MM.1S (cell line): ENCODE measurements at regions not wholly inside any gene's neighbourhood (a gene's known extent, or its start where the extent isn't known, plus 50 kb on each side); places are given as distances from the start of the nearest gene placed in this dataset.
"Not testable (repeated sequence)": the region's sequence is repeated elsewhere in the genome, so short reads cannot be mapped to it uniquely, and the experiment has no call there.

ENCODE experiments used
- DNase-seq: peaks from one replicate; pipeline ENCODE4 v3.0.0-alpha.2; 2015
- H2AFZ ChIP-seq: fragments of 300-600 bp; sonication (generic); 2 replicates; pipeline ENCODE4 v1.6.0; 2016; ENCODE audit warnings: antibody characterized with exemption, low read length
- H3F3A ChIP-seq: fragments of 300-600 bp; sonication (generic); 2 replicates; pipeline ENCODE4 v1.6.1; 2016; ENCODE audit warnings: mild to moderate bottlenecking, antibody characterized with exemption, low read length, moderate library complexity, mixed read lengths; ENCODE audit not compliant: insufficient read depth
- H3K27ac ChIP-seq: fragments of 300-600 bp; sonication (generic); 2 replicates; pipeline ENCODE4 v1.5.1; 2016; ENCODE audit warnings: mild to moderate bottlenecking, low read length
- H3K27me3 ChIP-seq: fragments of 300-600 bp; sonication (generic); replicated peaks from 2 replicates; pipeline ENCODE4 v1.6.0; 2016; ENCODE audit warnings: low read length; ENCODE audit not compliant: insufficient read depth
- H3K36me3 ChIP-seq: fragments of 300-600 bp; sonication (generic); replicated peaks from 2 replicates; pipeline ENCODE4 v1.6.1; 2016; ENCODE audit warnings: mild to moderate bottlenecking, low read length, mixed read lengths; ENCODE audit not compliant: insufficient read depth
- H3K4me1 ChIP-seq: fragments of 300-600 bp; sonication (generic); 2 replicates; pipeline ENCODE4 v1.6.1; 2016; ENCODE audit warnings: low read length, mixed read lengths
- H3K4me2 ChIP-seq: fragments of 300-600 bp; sonication (generic); 2 replicates; pipeline ENCODE4 v1.6.0; 2016; ENCODE audit warnings: low read depth, low read length
- H3K4me3 ChIP-seq: fragments of 300-600 bp; sonication (generic); 2 replicates; pipeline ENCODE4 v1.5.1; 2016; ENCODE audit warnings: low read length, mixed read lengths
- H3K79me2 ChIP-seq: fragments of 300-600 bp; sonication (generic); 2 replicates; pipeline ENCODE4 v1.6.1; 2016; ENCODE audit warnings: mixed run types, low read length, mixed read lengths
- H3K9ac ChIP-seq: fragments of 300-600 bp; sonication (generic); 2 replicates; pipeline ENCODE4 v1.6.1; 2016; ENCODE audit warnings: low read length, mixed read lengths
- H3K9me2 ChIP-seq: fragments of 300-600 bp; sonication (generic); replicated peaks from 2 replicates; pipeline ENCODE4 v1.6.1; 2016; ENCODE audit warnings: mild to moderate bottlenecking, low read length, mixed read lengths; ENCODE audit not compliant: insufficient read depth
- H3K9me3 ChIP-seq: fragments of 300-600 bp; sonication (generic); replicated peaks from 2 replicates; pipeline ENCODE4 v1.6.1; 2016; ENCODE audit warnings: mild to moderate bottlenecking, low read length, mixed read lengths; ENCODE audit not compliant: insufficient read depth
- H4K20me1 ChIP-seq: fragments of 300-600 bp; sonication (generic); 2 replicates; pipeline ENCODE4 v1.6.1; 2016; ENCODE audit warnings: mild to moderate bottlenecking, low read length, moderate library complexity, mixed read lengths; ENCODE audit not compliant: insufficient read depth
- EZH2 ChIP-seq: fragments of 300-600 bp; sonication (generic); optimal IDR thresholded peaks from 2 replicates; pipeline ENCODE3; 2017; ENCODE audit warnings: low read depth, mild to moderate bottlenecking, antibody characterized with exemption, low read length, mixed read lengths
- EZH2phosphoT487 ChIP-seq: fragments of 300-600 bp; sonication (generic); IDR thresholded peaks from 2 replicates; pipeline ENCODE4 v1.6.1; 2018; ENCODE audit warnings: antibody characterized with exemption, low read length
- TF ChIP-seq, protein P1 (sequence below): fragments of 300-600 bp; sonication (generic); IDR thresholded peaks from 2 replicates; pipeline ENCODE4 v1.5.1; 2016; ENCODE audit warnings: antibody characterized with exemption, low read length, mixed read lengths

DNA sequence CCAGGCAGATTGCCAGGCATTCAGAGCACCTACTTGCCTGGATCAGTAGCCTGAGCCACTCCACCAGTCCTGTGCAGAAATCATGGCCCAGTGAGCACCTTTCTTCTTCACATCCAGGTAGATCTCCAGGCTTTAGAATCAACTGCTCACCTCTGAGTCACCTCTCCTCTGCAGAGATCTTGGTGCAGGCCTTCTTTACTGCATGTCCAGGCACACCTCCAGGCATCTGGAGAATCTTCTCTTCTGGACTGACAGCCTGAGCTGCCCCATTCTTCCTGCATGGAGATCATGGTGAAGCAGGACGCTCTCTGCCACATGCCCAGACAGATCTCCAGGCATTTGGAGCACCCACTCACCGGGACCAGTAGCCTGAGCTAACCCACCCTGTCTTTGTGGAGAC, 894.5 kb upstream of the MBL2 start:
- no peaks in the 10 kb centered on the region for H3K9me3 ChIP-seq
- no peaks in the 10 kb centered on the region for H4K20me1 ChIP-seq
- no peaks in the 10 kb centered on the region for H3K27me3 ChIP-seq
- H3K4me2 ChIP-seq = no peak overlapping the region
- no peaks in the 10 kb centered on the region for H3K4me1 ChIP-seq
- H3K36me3 ChIP-seq = no peaks in the 10 kb centered on the region
- TF ChIP-seq, protein P1, sequence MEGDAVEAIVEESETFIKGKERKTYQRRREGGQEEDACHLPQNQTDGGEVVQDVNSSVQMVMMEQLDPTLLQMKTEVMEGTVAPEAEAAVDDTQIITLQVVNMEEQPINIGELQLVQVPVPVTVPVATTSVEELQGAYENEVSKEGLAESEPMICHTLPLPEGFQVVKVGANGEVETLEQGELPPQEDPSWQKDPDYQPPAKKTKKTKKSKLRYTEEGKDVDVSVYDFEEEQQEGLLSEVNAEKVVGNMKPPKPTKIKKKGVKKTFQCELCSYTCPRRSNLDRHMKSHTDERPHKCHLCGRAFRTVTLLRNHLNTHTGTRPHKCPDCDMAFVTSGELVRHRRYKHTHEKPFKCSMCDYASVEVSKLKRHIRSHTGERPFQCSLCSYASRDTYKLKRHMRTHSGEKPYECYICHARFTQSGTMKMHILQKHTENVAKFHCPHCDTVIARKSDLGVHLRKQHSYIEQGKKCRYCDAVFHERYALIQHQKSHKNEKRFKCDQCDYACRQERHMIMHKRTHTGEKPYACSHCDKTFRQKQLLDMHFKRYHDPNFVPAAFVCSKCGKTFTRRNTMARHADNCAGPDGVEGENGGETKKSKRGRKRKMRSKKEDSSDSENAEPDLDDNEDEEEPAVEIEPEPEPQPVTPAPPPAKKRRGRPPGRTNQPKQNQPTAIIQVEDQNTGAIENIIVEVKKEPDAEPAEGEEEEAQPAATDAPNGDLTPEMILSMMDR = no peak
- TF ChIP-seq EZH2 (no peak), EZH2phosphoT487 (no peak)
- no peaks in the 10 kb centered on the region for H3F3A ChIP-seq
- no peak overlapping the region for H3K4me3 ChIP-seq
- no peak for DNase-seq
- H3K9ac ChIP-seq = no peak overlapping the region
- no peak overlapping the region for H3K27ac ChIP-seq
- H2AFZ ChIP-seq = no peak overlapping the region
- no peaks in the 10 kb centered on the region for H3K9me2 ChIP-seq
- H3K79me2 ChIP-seq = no peaks in the 10 kb centered on the region

DNA sequence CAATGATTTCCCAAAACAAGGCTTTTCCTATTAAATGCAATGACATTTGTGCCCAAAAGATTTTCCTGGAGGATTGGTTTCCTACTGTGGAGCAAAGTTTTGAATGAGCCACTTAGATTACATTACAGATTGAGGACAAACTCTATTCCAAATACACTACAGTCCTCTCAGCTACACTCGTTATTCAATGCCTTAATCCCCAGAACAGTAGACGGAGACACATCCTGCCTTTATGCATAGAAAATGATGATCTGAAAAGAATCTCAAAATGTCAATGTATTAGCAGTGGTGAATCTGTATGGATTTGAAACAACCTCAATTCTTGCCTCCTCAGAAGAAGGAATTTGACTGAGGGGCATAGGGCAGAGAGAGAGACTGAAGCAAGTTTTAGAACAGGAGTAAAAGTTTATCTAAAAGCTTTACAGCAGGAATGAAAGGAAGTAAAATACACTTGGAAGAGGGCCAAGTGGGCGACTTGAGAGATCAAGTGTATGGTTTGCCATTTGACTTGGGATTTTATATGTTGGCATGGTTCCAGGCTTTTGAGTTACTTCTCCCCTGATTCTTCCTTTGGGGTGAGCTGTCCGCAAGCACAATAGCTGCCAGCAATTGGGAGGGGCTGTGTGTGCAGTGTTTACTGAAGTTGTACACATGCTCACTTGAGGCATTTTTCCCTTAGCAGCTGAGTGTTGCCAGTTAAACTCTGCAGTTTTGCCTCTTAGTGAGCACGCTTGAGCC, 891.9 kb upstream of the MBL2 start:
- H3K4me3 ChIP-seq = no peak overlapping the region
- no peaks in the 10 kb centered on the region for H4K20me1 ChIP-seq
- no peak overlapping the region for H2AFZ ChIP-seq
- H3K27me3 ChIP-seq = no peaks in the 10 kb centered on the region
- no peak for TF ChIP-seq EZH2
- TF ChIP-seq, protein P1 = no peak
- no peak for TF ChIP-seq EZH2phosphoT487
- no peaks in the 10 kb centered on the region for H3F3A ChIP-seq
- no peak overlapping the region for H3K4me2 ChIP-seq
- no peaks in the 10 kb centered on the region for H3K79me2 ChIP-seq
- no peak overlapping the region for H3K27ac ChIP-seq
- no peak for DNase-seq
- no peaks in the 10 kb centered on the region for H3K9me2 ChIP-seq
- H3K9ac ChIP-seq = no peak overlapping the region
- H3K36me3 ChIP-seq = no peaks in the 10 kb centered on the region
- no peaks in the 10 kb centered on the region for H3K9me3 ChIP-seq
- no peaks in the 10 kb centered on the region for H3K4me1 ChIP-seq

DNA sequence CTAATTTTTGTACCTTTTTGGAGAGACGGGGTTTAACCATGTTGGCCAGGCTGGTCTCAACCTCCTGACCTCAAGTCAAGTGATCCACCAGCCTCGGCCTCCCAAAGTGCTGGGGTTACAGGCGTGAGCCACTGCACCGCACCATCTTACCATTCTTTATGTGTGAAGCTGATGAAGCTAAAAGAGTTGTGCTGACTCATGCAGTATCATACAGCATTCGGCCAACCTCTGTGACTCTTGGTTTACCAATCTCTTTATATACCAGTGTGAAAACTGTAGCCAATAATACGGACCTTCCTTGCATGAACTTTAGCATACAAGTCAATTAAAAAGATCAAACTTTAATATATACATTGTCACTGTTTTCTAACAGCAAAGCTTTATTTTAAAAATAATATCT, 878.2 kb upstream of the MBL2 start:
- no peak overlapping the region for H3K4me3 ChIP-seq
- H3K27ac ChIP-seq = no peak overlapping the region
- H3K9ac ChIP-seq = no peak overlapping the region
- no peaks in the 10 kb centered on the region for H3K4me1 ChIP-seq
- H3K27me3 ChIP-seq = no peaks in the 10 kb centered on the region
- H3F3A ChIP-seq = no peaks in the 10 kb centered on the region
- no peak for DNase-seq
- no peak overlapping the region for H2AFZ ChIP-seq
- no peaks in the 10 kb centered on the region for H3K79me2 ChIP-seq
- TF ChIP-seq EZH2phosphoT487 (no peak), EZH2 (no peak)
- TF ChIP-seq, protein P1 = no peak
- H3K9me2 ChIP-seq = no peaks in the 10 kb centered on the region
- no peaks in the 10 kb centered on the region for H4K20me1 ChIP-seq
- no peaks in the 10 kb centered on the region for H3K9me3 ChIP-seq
- no peak overlapping the region for H3K4me2 ChIP-seq
- no peaks in the 10 kb centered on the region for H3K36me3 ChIP-seq

DNA sequence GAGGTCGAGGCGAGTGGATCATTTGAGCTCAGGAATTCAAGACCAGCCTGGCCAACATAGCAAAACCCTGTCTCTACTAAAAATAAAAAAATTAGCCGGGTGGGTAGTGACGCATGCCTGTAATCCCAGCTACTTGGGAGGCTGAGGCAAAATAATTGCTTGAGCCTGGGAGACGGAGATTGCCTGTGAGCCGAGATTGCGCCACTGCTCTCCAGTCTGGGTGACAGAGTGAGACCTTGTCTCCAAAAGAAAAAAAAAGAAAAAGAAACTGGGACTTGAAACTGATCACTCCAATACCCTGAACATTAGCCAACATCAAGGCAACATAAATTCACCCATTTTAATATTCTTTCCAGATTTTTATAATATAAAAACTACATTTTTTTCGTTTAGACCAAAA, 874.6 kb upstream of the MBL2 start:
- not testable (repeated sequence) for H3K79me2 ChIP-seq, H3K9ac ChIP-seq, H3K9me3 ChIP-seq, H2AFZ ChIP-seq, H3K4me3 ChIP-seq, H3K27me3 ChIP-seq, H4K20me1 ChIP-seq, H3K4me1 ChIP-seq, H3K4me2 ChIP-seq, H3K36me3 ChIP-seq, H3F3A ChIP-seq, H3K27ac ChIP-seq, H3K9me2 ChIP-seq, DNase-seq
